ENCODE measurements at regions not wholly inside any gene's neighbourhood (a gene's known extent, or its start where the extent isn't known, plus 50 kb on each side); places are given as distances from the start of the nearest gene placed in this dataset.

DNA sequence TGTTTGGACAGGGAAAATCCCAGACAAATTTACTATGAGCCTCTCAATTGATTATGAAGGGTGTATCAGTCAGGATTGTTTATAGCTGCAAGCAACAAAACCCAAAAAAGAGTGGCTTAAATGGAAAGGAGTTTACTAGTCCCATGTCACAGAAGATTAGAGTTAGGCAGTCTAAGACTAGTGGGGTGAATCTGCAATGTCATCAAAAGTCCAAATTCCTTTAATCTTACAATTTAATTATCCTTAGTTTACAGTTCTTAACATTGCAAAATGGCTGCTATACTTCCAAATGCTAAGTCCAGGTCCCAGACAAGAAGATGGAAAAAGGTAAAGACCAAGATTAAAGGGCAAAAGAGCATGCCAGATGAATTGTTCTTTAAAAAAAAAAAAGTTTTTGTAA lies 143.6 kb downstream of the CD47 start:
- H3K27ac ChIP-seq (ENCODE audit: low read depth, low read length), result no peak overlapping the region

DNA sequence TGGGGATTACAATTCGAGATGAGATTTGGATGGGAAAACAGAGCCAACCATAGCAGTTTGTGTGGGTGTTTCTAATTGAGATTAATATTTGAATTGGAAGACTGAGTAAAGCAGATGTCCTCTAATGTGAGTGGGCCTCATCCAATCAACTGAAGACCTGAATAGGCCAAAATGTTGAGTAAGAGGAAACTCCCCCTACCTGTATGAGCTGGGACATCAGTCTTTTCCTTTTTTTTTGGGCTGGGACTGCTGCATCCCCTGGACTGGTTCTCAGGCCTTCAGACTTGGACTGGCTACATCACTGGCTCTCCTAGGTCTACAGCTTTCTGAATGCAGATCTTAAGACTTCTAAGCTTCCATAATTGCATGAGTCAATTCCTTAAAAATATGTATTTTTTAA lies 144.1 kb downstream of the CD47 start:
- H3K27ac ChIP-seq (ENCODE audit: low read depth, low read length), result no peak overlapping the region
- 71 to 88% (median 72%) methylated on average over 1 of the region's 1 CpG for WGBS, 3 donors

DNA sequence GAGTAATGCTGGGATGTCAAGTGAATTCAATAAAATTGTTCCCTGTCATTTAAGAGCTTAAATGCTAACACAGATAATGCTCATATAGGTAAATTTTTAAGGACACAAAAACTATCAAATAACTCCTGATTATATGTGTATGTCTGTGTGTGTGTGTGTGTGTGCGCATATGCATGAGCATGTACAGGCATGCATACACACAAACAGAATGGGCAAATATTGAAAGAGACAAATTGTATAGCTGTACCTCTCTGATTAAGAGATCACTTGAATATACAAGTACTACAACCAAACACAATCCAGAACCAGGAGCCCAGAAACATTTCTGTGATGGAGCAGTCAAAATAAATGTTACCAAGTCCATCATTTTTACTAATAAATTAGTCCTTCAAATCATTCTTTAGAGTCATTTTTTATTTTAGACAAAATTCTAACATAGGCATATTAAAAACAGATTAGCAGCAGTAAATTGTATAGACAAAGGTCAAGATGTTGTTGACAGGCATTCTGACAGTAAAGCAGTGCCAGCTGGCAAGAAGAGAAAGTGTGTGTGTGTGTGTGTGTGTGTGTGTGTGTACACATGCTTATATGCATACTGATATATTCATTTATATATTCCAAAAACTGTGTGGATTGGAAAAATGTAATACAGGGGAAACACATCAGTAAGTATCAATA lies 145.3 kb downstream of the CD47 start:
- 79 to 100% (median 98%) methylated on average over 1 of the region's 1 CpG for WGBS, 3 donors

DNA sequence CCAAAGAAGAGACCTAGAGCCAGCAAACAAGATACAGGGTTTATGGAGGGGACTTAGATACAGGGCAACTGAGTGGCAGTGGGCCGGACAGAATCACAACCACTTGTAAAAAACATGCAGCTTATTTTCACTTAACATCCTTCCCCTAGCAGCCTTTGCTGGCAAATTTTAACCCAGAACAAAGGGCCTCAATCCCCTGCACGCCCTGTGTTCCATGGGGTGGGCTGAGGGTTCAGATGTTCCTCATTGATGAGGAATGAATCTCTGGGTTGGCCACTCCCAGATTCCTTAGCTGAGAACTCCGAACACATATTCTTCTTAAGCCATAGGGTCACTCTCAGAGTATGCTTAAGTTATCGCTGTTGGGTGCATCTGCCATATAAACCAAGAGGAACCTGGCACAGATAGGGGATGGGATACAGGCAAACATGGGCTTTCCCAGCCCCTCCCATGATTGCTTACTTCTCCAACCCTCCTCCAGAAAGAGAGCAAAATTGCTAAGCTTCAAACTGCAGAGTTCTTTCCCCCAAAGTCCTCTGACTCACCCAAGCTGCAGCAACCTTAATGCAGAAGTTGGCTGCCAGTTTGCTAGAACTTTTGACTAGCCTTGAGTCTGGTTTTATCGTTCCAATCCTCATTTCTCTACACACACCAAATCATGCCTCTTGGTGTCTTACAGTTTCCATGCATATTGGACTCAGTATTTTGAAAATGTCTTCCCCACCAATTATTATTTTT lies 146.9 kb downstream of the CD47 start:
- 68 to 92% (median 81%) methylated on average over 5 of the region's 5 CpGs for WGBS, 3 donors

More for the DNA sequence above, 145.3 kb downstream of the CD47 start:
- no peak overlapping the region for H3K27ac ChIP-seq (ENCODE audit: low read depth, low read length)

DNA sequence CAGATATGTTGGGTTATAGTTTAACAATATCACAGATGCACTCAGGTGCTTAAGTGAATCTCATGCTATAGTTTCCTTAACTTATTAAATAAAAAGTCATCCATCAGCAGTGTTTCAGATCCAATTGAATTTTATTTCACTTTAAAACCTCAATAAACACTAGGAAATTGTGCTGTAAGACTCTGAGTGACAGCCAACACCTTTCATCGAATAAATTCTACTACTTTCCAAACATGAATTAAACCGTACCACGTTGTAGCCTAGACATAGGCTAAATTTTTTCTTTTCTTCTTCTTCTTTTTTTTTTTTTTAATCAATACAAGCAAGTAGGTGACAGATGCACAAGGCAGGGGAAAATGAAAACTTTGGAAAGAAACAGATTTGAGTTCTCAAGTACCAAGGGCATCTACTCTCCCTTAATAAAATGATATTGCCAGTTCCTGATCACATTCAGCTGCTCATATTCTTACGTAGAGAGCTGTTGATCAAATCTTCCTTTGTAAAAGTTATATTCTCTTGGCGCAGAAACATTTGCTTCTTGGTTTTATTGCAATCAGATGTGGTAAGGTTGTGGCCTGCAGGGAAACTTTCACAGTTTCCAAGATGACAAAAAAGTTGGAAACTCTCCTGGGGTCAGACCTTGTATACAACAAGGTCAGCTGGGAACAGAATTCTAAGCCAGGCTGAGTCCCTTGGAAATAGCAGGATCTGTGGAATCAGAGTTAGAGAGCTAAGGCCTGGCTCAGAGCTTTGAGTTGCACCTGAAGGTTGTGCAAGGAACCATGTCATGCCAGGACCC lies 147.7 kb downstream of the CD47 start:
- WGBS, 3 donors, result 81 to 85% (median 81%) methylated on average over 5 of the region's 5 CpGs
- H3K27ac ChIP-seq (ENCODE audit: low read depth, low read length), result no peak overlapping the region

More for the DNA sequence above, 146.9 kb downstream of the CD47 start:
- H3K27ac ChIP-seq (ENCODE audit: low read depth, low read length), result no peak overlapping the region

DNA sequence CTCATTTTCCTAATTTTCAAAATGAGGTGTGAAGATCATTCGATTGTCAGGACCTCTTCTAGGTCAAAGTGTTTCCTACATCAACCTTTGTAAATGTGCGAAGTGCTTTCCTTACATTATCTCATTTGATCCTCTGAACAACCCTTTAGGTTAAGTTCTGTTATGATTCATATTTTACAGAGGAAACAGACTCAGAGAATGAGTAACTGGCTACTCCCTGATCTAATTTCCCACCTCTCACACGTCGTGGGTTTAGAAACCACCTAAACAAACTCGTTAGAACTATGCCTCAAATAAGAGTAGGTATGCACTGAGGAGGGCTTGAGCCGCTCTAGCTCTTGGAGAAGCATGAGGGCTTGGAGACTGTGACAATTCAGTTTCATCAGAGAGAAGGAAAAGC lies 148.6 kb downstream of the CD47 start:
- no peak overlapping the region for H3K27ac ChIP-seq (ENCODE audit: low read depth, low read length)
- WGBS, 3 donors, result 58 to 76% (median 74%) methylated on average over 6 of the region's 6 CpGs

DNA sequence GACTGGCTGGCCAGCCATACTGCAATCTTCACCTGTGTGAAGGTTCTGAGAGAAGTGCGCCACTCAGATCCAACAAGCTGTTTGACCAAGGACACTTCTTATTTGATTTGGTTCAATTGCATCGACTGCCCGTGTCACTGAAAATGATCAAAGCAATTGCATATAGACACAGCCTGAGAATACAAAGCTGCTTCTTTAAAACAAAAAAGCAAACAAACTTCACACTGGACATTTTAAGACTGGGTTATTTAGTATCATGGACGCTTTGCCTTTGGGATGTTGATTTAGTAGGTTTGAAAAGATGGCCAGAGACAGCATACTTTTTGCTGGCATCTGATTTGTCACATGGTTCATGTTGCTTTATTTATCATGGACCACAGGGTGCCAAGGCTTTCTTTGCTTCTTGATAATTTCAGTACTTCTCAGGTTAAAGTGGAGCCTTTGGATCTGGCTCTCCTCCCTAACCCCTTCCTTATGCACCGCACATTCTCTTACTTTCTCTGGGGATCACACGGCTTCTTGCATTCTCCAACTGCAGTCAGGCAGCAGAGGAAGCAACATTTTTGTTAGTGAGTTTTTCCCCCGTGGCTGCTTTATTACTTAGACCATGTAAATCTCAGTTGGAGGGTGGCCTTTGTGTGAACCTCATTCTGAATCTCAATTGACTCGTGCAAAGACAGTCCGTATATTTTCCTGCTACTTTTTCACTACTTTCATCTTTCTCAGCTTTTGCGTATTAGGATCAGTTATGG lies 151.0 kb downstream of the CD47 start:
- H3K27ac ChIP-seq (ENCODE audit: low read depth, low read length), result no peak overlapping the region
- 47 to 78% (median 62%) methylated on average over 10 of the region's 10 CpGs for WGBS, 3 donors

DNA sequence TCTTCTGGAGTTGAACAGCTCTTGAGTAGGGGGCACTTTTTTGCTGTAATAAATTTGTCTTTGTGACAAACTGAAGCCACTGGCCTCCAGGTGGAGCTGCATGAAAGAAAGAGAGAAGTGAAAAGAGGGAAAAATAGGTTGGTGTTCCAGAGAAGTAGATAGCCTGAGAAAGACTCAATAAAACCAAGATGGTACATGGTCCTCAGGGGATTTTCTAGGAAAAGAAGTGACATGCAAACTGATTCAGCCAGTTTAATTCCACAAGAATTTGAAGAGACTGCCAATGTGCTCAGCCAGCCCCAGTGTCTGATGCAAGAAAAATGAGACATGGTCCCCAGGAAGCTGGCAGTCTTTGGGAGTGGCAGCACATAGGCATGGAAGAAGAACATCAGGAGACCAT lies 152.7 kb downstream of the CD47 start:
- no peak overlapping the region for H3K27ac ChIP-seq (ENCODE audit: low read depth, low read length)

DNA sequence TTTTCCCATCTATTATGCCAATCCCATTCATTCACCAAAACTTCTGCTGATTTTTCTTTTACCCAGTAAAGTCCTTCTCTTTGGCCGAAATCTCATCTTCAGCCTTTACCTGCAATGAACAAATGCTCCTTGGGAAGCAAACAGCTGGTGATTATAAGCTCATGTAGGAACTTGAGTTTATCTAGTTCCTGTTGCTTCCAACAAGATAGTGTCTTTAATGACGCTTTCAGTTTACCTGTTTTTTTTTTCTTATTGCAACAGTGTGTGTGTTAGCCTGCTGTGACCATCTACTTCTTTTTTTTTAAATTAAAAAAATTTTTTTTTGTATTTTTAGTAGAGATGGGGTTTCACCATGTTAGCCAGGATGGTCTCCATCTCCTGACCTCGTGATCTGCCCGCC lies 156.0 kb downstream of the CD47 start:
- WGBS, 3 donors, result 67 to 92% (median 88%) methylated on average over 4 of the region's 4 CpGs
- H3K27ac ChIP-seq (ENCODE audit: low read depth, low read length), result no peak overlapping the region

DNA sequence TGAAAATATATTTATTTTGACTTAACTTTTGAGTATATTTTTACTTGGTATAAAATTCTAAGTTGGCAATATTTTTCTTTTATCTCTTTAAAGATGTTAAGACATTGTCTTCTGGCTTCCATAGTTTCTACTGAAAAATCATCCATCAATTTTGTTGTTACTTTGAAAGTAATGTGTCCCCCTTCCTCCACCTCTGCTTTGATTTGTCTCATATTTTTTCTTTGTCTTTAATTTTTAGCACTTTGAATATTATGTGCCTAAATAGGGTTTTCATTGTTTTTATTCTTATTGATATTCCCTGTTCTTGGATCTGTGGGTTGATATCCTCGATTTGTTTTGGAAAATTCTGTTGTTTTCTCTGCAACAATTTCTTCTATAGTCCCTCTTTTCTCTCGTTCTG lies 157.4 kb downstream of the CD47 start:
- WGBS, 3 donors, result 93 to 98% (median 94%) methylated on average over 2 of the region's 2 CpGs
- no peak overlapping the region for H3K27ac ChIP-seq (ENCODE audit: low read depth, low read length)

DNA sequence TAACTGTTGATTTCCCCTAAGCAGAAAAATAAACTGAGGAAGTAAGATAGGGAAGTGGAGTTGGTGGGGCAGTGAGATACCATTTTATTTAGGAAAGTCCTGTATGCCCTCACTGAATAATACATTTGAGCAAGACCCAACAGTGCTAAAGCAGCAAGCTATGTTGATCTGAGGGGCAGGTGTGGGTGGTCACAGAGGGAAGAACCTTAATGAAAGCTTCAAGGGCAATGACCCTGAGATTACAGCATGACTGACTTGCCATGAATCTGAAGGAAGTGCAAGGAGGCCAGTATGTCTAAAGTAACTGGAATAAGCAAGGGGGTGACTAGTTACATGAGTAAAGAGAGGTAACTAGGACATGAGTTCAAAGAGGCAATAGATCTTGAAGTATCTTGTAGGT lies 159.5 kb downstream of the CD47 start:
- H3K27ac ChIP-seq (ENCODE audit: low read depth, low read length), result no peak overlapping the region

DNA sequence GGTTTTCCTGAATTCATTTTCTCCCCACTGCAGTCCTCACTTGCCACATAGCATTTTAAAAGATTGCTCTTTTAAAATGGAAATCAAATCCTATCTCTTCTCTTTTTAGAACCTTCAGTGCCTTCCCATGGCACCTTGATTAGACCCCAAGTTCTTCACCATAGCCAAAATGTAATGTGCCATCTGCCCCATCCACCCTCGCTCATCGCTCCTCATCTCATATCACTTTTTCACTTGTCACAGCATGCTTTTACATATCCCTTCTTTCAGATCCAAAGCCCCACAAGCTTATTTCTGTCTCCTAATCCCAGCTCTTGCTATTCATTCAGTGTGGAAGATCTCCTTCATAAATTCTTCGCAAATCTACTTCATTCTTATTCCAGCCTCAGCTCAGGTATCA lies 161.7 kb downstream of the CD47 start:
- no peak overlapping the region for H3K27ac ChIP-seq (ENCODE audit: low read depth, low read length)
- WGBS, 3 donors, result 96 to 99% (median 97%) methylated on average over 3 of the region's 3 CpGs

DNA sequence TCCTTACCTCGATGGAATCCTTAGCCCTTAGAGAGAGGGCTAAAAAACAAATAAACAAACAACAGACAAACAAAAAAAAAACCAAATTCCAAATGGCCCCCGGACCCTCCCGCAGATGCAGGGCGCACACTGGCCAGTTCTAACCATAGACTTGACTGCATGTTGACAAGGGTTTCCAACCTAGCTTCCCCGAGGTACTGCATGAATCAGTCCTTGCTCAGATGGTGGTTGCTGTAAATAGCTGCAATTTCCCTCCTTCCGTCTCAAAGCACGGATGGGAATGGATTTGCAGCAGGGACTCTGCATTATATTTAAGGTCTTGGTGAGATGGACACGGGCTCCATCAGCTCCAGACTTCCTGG lies 162.8 kb downstream of the CD47 start:
- 4 to 10% (median 6%) methylated on average over 8 of the region's 8 CpGs for WGBS, 3 donors
- H3K27ac ChIP-seq (ENCODE audit: low read depth, low read length), result no peak overlapping the region

DNA sequence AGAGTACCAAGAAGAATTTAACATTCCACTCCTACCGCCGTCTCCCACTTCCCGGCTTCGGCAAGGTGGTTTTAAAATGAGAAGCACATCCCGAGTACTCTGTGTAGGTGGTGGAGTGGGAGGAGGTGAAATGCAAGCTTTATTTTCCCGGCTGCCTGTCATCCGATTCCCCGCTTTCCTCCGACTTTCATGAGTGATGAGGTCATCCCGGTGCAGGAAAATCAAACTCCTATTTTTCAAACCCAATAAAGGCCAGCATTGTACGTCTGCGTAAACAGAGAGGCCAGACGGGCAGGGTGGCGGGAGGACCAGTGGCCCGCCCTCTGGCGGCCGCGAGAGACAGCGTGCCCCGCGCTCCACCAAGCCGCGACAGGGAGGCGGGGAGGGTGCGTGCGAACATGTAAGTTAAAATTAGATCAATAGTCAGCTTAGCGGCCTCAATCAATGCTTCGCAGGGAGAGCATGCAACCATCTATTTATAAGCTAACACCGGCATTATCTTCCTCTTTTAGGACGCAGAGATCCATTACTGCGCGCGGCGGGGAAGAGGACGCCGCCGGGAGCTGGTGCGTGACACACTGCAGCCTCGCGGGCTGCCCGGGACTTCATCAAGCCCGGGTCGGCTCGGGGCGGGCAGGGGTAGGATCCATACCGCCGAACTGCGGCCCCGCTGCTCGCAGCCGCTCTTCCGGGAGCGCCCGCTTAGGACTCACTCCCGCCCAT lies 163.3 kb downstream of the CD47 start:
- WGBS, 3 donors, result 2 to 3% (median 3%) methylated on average over 54 to 55 of the region's 55 CpGs
- no peak overlapping the region for H3K27ac ChIP-seq (ENCODE audit: low read depth, low read length)

DNA sequence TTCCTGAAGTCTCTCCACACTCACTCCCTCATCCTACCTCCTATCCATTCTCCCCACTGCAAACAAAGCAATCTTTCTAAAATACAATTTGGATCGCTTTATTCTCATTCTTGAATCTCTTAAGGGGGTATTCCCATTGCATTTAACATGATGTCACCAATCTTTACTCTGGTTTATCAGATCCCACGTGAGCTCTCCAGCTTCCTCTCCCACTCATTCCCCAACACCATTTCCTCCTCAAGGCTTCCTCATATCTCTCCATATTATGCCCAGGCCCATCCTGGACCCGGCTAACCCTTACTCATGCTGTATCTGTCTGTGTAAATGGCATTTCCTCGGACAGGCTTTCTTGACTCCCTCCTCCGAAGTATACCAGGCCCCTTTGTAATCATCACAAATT lies 165.0 kb downstream of the CD47 start:
- no peak overlapping the region for H3K27ac ChIP-seq (ENCODE audit: low read depth, low read length)
- 90 to 94% (median 91%) methylated on average over 5 of the region's 5 CpGs for WGBS, 3 donors

DNA sequence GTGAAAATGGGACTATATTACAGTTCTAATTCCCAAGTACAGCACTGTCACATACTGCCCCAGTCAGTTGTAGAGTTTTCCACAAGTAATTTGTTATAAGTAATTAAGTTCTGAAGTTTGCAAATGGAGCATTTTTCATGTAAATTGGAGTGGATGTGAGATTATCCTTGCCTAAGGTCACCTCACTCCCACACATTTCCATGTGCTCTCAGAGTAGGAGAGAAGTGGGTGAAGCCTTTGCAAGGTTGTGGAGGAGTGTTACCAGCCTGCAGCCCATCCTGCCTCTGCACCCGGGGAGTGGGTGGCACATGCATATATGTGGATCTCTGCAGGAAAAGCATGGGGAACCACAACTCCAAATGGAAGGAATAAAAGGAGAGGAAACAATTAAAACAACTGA lies 169.8 kb downstream of the CD47 start:
- 79 to 87% (median 84%) methylated on average over 1 of the region's 1 CpG for WGBS, 3 donors
- no peak overlapping the region for H3K27ac ChIP-seq (ENCODE audit: low read depth, low read length)

DNA sequence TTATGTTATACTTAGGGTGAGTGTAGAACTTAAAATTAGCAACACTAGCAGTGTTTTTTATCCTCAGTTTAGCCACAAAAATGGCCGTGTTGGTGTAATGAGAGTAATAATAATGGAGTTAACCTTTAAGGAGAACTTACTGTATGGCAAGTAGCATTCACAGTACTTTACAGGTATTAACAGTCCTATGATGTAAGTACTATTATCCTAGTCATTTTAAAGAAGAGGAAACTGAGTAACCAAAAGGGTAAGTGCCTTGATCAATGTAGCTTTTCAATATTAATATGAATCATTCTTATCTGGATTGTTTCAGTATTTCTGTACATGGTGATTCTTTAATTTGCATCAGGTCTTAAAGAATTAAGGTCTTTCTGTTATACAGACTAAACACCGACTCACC lies 170.3 kb downstream of the CD47 start:
- WGBS, 3 donors, result 82 to 87% (median 85%) methylated on average over 2 of the region's 2 CpGs
- no peak overlapping the region for H3K27ac ChIP-seq (ENCODE audit: low read depth, low read length)

DNA sequence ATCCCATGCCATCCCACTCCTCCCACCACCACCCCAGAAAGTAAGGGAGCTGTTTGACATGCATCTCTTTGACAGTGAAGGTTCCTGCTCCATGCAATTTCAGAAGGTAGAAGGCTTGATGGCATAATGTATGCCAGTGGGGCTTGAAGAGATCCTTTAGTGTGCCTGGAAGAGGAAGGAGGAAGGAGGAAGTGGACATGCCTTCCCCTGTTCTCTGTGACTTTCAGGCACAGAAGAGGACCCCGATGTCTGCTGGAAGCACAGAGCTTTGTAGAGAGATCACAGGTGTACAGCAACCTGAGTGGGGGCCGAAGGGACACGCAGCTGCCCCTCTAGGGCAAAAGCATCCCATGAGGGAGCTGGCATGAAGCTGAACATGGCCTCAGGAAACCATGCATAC lies 171.6 kb downstream of the CD47 start:
- WGBS, 3 donors, result 68 to 92% (median 74%) methylated on average over 3 of the region's 3 CpGs
- no peak overlapping the region for H3K27ac ChIP-seq (ENCODE audit: low read depth, low read length)

Data from adipose tissue (tissue), 3 donors.